SW480 (cell line): ENCODE measurements at regions not wholly inside any gene's neighbourhood (a gene's known extent, or its start where the extent isn't known, plus 50 kb on each side); places are given as distances from the start of the nearest gene placed in this dataset.
A peak's percentile ranks its signal among the peaks of the same experiment; 100 is the strongest.
"Not testable (repeated sequence)": the region's sequence is repeated elsewhere in the genome, so short reads cannot be mapped to it uniquely, and the experiment has no call there.

ENCODE experiments used
- DNase-seq: peaks from one replicate; pipeline ENCODE4 v3.0.0-alpha.2; 2016; ENCODE audit warnings: low spot score

- DNase-seq = peak; percentile 23
These were observed 190.3 kb downstream of the C1D start for GRCh38 chr2:67872481-67872880.

GRCh38 chr2:67873916-67874315 lies 188.9 kb downstream of the C1D start:
- no peak for DNase-seq

- DNase-seq = no peak
These were observed 186.6 kb downstream of the C1D start for GRCh38 chr2:67876176-67876575.

GRCh38 chr2:67877301-67877700 lies 185.5 kb downstream of the C1D start:
- no peak for DNase-seq

- DNase-seq = no peak
These were observed 184.1 kb downstream of the C1D start for GRCh38 chr2:67878743-67879142.

GRCh38 chr2:67879586-67880290 lies 183.1 kb downstream of the C1D start:
- no peak for DNase-seq

- no peak for DNase-seq
These were observed 182.5 kb downstream of the C1D start for GRCh38 chr2:67880291-67880761.

- DNase-seq = no peak
These were observed 181.0 kb downstream of the C1D start for GRCh38 chr2:67881816-67882215.

GRCh38 chr2:67883316-67884087 lies 179.3 kb downstream of the C1D start:
- DNase-seq = no peak

- DNase-seq = no peak
These were observed 174.3 kb downstream of the C1D start for GRCh38 chr2:67888351-67889005.

- DNase-seq = no peak
These were observed 173.7 kb downstream of the C1D start for GRCh38 chr2:67889056-67889455.

- no peak for DNase-seq
These were observed 171.2 kb downstream of the C1D start for GRCh38 chr2:67891642-67892041.

GRCh38 chr2:67892339-67892846 lies 170.4 kb downstream of the C1D start:
- DNase-seq = no peak

GRCh38 chr2:67895227-67895941 lies 167.4 kb downstream of the C1D start:
- DNase-seq = peak; percentile 59

GRCh38 chr2:67896076-67896475 lies 166.7 kb downstream of the C1D start:
- DNase-seq = no peak

- DNase-seq = no peak
These were observed 166.3 kb downstream of the C1D start for GRCh38 chr2:67896476-67896875.

- no peak for DNase-seq
These were observed 164.2 kb downstream of the C1D start for GRCh38 chr2:67898595-67898994.

- DNase-seq = no peak
These were observed 163.6 kb downstream of the C1D start for GRCh38 chr2:67899187-67899586.

- no peak for DNase-seq
These were observed 162.0 kb downstream of the C1D start for GRCh38 chr2:67900826-67901225.

- no peak for DNase-seq
These were observed 158.2 kb downstream of the C1D start for GRCh38 chr2:67904566-67904965.

GRCh38 chr2:67904966-67905365 lies 157.8 kb downstream of the C1D start:
- DNase-seq = no peak

GRCh38 chr2:67906547-67906946 lies 156.3 kb downstream of the C1D start:
- not testable (repeated sequence) for DNase-seq
